PC-3 (cell line): ENCODE measurements at regions not wholly inside any gene's neighbourhood (a gene's known extent, or its start where the extent isn't known, plus 50 kb on each side); places are given as distances from the start of the nearest gene placed in this dataset.

Source experiments
- ATAC-seq: fragments of 200-7000 bp; cut with Tn5 transposase; 2 replicates; pipeline ENCODE4 v1.9.1; 2020; ENCODE audit warnings: mild to moderate bottlenecking, moderate library complexity
- BruUV-seq: library from RNA; stranded (reverse); fragments of 400-500 nt; replicated peaks from 2 replicates; lab custom pipeline; 2021; lab: Mats Ljungman, UMichigan
- CTCF ChIA-PET: fragments of 300-600 bp; sonication (Branson Sonifier 250); formaldehyde crosslinking; loops from one replicate; lab custom pipeline; 2022; ENCODE audit warnings: antibody characterized with exemption; lab: Charles Lee
- POLR2A ChIA-PET: fragments of 300-600 bp; sonication (Branson Sonifier 250); formaldehyde crosslinking; loops from one replicate; lab custom pipeline; 2022; ENCODE audit warnings: antibody characterized with exemption; ENCODE audit not compliant: unreplicated experiment; lab: Charles Lee
- DNase-seq: peaks from one replicate; pipeline ENCODE4 v3.0.0-alpha.2; 2015
- H2AFZ ChIP-seq: fragments of 300-600 bp; sonication (generic); 2 replicates; pipeline ENCODE4 v1.6.0; 2016; ENCODE audit warnings: antibody characterized with exemption, low read length
- H3F3A ChIP-seq: fragments of 300-600 bp; sonication (generic); one replicate; pipeline ENCODE4 v1.6.0; 2017; ENCODE audit warnings: antibody characterized with exemption, low read length, control low read depth, mild to moderate bottlenecking; ENCODE audit not compliant: unreplicated experiment
- H3K27ac ChIP-seq: fragments of 300-600 bp; sonication (generic); 2 replicates; pipeline ENCODE4 v1.5.1; 2016; ENCODE audit warnings: mild to moderate bottlenecking, low read length
- H3K27me3 ChIP-seq: fragments of 300-600 bp; sonication (generic); 2 replicates; pipeline ENCODE4 v1.6.1; 2016; ENCODE audit warnings: low read length, mixed read lengths
- H3K36me3 ChIP-seq: fragments of 300-600 bp; sonication (generic); 2 replicates; pipeline ENCODE4 v1.6.1; 2016; ENCODE audit warnings: low read depth, mixed run types, low read length, mixed read lengths
- H3K4me1 ChIP-seq: fragments of 300-600 bp; sonication (generic); 2 replicates; pipeline ENCODE4 v1.5.1; 2016; ENCODE audit warnings: low read length; ENCODE audit not compliant: insufficient read depth
- H3K4me2 ChIP-seq: fragments of 300-600 bp; sonication (generic); 2 replicates; pipeline ENCODE4 v1.6.0; 2016; ENCODE audit warnings: low read length
- H3K4me3 ChIP-seq: fragments of 300-600 bp; sonication (generic); 2 replicates; pipeline ENCODE4 v1.5.1; 2016; ENCODE audit warnings: mild to moderate bottlenecking, low read length, mixed read lengths
- H3K79me2 ChIP-seq: fragments of 300-600 bp; sonication (generic); 2 replicates; pipeline ENCODE4 v1.6.1; 2017; ENCODE audit warnings: low read length, mixed read lengths
- H3K9ac ChIP-seq: fragments of 300-600 bp; sonication (generic); 2 replicates; pipeline ENCODE4 v1.6.0; 2016; ENCODE audit warnings: mild to moderate bottlenecking, low read length
- H3K9me2 ChIP-seq: fragments of 300-600 bp; sonication (generic); replicated peaks from 2 replicates; pipeline ENCODE4 v1.6.1; 2016; ENCODE audit warnings: mixed run types, low read length, mixed read lengths
- H3K9me3 ChIP-seq: fragments of 300-600 bp; sonication (generic); 2 replicates; pipeline ENCODE4 v1.6.1; 2016; ENCODE audit warnings: low read length, mixed read lengths
- H4K20me1 ChIP-seq: fragments of 300-600 bp; sonication (generic); 2 replicates; pipeline ENCODE4 v1.6.1; 2016; ENCODE audit warnings: low read length, mixed read lengths
- EZH2 ChIP-seq: fragments of 300-600 bp; sonication (generic); IDR thresholded peaks from one replicate; pipeline ENCODE4 v1.6.1; 2017; ENCODE audit warnings: antibody characterized with exemption, mild to moderate bottlenecking, low read length; ENCODE audit not compliant: unreplicated experiment
- EZH2phosphoT487 ChIP-seq: fragments of 300-600 bp; sonication (generic); IDR thresholded peaks from 2 replicates; pipeline ENCODE4 v1.6.1; 2018; ENCODE audit warnings: mild to moderate bottlenecking, antibody characterized with exemption, low read length, borderline replicate concordance
- intact Hi-C: fragments of 100-400 bp; cut with micrococcal nuclease; formaldehyde crosslinking; loops from 2 replicates; pipeline ENCODE4 v1.9.0; 2023
- TF ChIP-seq, protein P1 (sequence below): fragments of 300-600 bp; sonication (generic); conservative IDR thresholded peaks from 2 replicates; pipeline ENCODE4 v1.5.1; 2017; ENCODE audit warnings: antibody characterized with exemption, low read depth, mild to moderate bottlenecking, low read length

DNA sequence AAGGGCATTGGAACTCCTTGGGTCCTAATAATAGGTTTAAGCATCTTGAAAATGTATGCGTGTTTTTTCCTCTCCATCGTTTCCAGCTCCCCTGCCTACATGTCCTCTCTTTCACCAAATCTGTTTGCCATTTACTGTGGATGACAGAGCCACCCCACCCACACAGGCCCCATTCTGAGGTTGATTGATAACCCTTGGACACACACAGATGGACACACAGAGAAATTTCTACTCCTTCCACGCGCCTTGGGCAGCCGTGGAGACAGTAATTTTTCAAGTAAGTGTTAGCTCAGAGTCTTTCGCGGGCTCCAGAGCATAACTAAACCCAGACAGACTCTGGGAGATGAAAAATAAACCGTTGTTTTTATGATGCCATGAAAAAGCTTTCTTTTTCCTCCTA lies 103.3 kb upstream of the NLRP1 start:
- Histone ChIP-seq H3K4me1 (no peaks in the 10 kb centered on the region), H3K9ac (no peak overlapping the region), H4K20me1 (no peaks in the 10 kb centered on the region), H3K9me2 (no peaks in the 10 kb centered on the region), H3K27ac (no peak overlapping the region), H3K79me2 (no peaks in the 10 kb centered on the region), H3K27me3 (peaks cover 6% of the 10 kb centered on the region; the same call in 1 of the 2 replicates), H2AFZ (no peak overlapping the region), H3F3A (no peaks in the 10 kb centered on the region), H3K9me3 (no peaks in the 10 kb centered on the region), H3K4me3 (no peak overlapping the region), H3K36me3 (no peaks in the 10 kb centered on the region), H3K4me2 (no peak overlapping the region)
- POLR2A ChIA-PET, result no interaction called here
- TF ChIP-seq EZH2phosphoT487 (no peak), EZH2 (no peak)
- TF ChIP-seq, protein P1, sequence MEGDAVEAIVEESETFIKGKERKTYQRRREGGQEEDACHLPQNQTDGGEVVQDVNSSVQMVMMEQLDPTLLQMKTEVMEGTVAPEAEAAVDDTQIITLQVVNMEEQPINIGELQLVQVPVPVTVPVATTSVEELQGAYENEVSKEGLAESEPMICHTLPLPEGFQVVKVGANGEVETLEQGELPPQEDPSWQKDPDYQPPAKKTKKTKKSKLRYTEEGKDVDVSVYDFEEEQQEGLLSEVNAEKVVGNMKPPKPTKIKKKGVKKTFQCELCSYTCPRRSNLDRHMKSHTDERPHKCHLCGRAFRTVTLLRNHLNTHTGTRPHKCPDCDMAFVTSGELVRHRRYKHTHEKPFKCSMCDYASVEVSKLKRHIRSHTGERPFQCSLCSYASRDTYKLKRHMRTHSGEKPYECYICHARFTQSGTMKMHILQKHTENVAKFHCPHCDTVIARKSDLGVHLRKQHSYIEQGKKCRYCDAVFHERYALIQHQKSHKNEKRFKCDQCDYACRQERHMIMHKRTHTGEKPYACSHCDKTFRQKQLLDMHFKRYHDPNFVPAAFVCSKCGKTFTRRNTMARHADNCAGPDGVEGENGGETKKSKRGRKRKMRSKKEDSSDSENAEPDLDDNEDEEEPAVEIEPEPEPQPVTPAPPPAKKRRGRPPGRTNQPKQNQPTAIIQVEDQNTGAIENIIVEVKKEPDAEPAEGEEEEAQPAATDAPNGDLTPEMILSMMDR, result no peak
- intact Hi-C loops, result no loop called here
- DNase-seq (no peak), ATAC-seq (no peak)
- CTCF ChIA-PET, result no interaction called here
- BruUV-seq, result no TSS peak

DNA sequence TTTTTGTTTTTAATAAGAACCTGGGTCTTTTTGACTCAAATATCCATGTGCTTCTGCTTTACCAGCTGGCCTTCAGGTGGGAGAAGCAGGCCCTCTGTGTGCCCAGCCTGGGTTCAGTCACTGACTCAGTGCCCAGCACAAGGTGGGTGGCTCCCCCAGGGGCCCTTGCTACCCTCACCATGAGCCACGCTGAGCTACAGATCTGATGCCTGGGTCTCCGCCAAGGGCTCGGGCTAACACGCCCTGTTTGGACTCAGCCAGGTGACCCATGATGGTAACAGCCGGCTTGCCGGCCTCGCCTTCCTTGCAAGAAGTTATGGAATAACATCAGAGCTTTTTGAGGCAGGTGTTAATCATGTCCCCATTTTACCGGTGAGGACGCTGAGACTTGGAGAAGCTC lies 109.5 kb upstream of the NLRP1 start:
- intact Hi-C loops, result no loop called here
- peaks cover 16% of the 10 kb centered on the region for H3K4me1 ChIP-seq
- no peak overlapping the region for H3K9ac ChIP-seq
- POLR2A ChIA-PET, result no interaction called here
- H3K36me3 ChIP-seq, result no peaks in the 10 kb centered on the region
- no peaks in the 10 kb centered on the region for H3K27me3 ChIP-seq
- CTCF ChIA-PET, result no interaction called here
- no peaks in the 10 kb centered on the region for H4K20me1 ChIP-seq
- H3K27ac ChIP-seq, result no peak overlapping the region
- H3K4me3 ChIP-seq, result no peak overlapping the region
- H3K9me2 ChIP-seq, result no peaks in the 10 kb centered on the region
- H3K79me2 ChIP-seq, result no peaks in the 10 kb centered on the region
- H2AFZ ChIP-seq, result peak overlapping the region; percentile 62; the same call in 1 of the 2 replicates
- H3F3A ChIP-seq, result no peaks in the 10 kb centered on the region
- TF ChIP-seq EZH2 (no peak), EZH2phosphoT487 (no peak)
- TF ChIP-seq, protein P1, result no peak
- H3K9me3 ChIP-seq, result no peaks in the 10 kb centered on the region
- H3K4me2 ChIP-seq, result peak overlapping the region; percentile 35; the same call in 1 of the 2 replicates
- DNase-seq (no peak), ATAC-seq (no peak)
- no TSS peak for BruUV-seq

DNA sequence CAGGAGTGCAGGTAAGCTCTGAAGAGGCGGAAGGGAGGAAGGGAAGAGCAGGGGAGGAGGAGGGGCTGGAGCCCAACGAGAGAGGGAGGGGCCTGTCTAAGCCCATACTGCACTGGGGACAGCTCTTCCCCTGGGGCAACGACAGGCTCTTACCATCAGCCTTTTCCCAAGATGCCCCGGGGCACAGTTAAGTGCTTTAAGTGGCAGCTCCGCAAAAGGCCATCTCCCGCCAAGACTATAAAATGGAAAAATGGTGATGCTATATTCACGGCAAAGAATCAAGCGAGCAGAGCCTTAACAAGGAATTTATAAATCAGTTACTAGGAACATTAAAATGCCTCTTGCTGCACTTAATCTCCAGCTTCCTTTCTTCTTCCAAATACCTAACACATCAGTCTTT lies 110.2 kb upstream of the NLRP1 start:
- Histone ChIP-seq H3K9me2 (no peaks in the 10 kb centered on the region), H3K27me3 (no peaks in the 10 kb centered on the region), H3K9me3 (no peaks in the 10 kb centered on the region), H3K36me3 (no peaks in the 10 kb centered on the region), H3K27ac (peak overlapping the region; percentile 29), H4K20me1 (no peaks in the 10 kb centered on the region), H3K79me2 (no peaks in the 10 kb centered on the region), H3K4me1 (peaks cover 16% of the 10 kb centered on the region), H3F3A (no peaks in the 10 kb centered on the region), H3K9ac (no peak overlapping the region), H3K4me3 (no peak overlapping the region), H3K4me2 (peak overlapping the region; percentile 35; the same call in 1 of the 2 replicates), H2AFZ (peak overlapping the region; percentile 62)
- DNase-seq (peak; percentile 29), ATAC-seq (peak; percentile 63)
- no TSS peak for BruUV-seq
- ChIA-PET POLR2A (no interaction called here), CTCF (no interaction called here)
- intact Hi-C loops, result no loop called here
- TF ChIP-seq, protein P1, result no peak
